SK-N-SH treated with all-trans-retinoic acid at 6 μM for 48 hours (cell line): ENCODE measurements at regions not wholly inside any gene's neighbourhood (a gene's known extent, or its start where the extent isn't known, plus 50 kb on each side); places are given as distances from the start of the nearest gene placed in this dataset.

Experiments used
- ATAC-seq: fragments of 200-7000 bp; cut with Tn5 transposase; 3 replicates; pipeline ENCODE4 v1.9.1; 2020; ENCODE audit warnings: mild to moderate bottlenecking, moderate library complexity
- ARNTL ChIP-seq: fragments of 450-650 bp; formaldehyde crosslinking; IDR thresholded peaks from 2 replicates; pipeline ENCODE4 v1.5.0; 2020; ENCODE audit warnings: low read depth, mild to moderate bottlenecking, moderate library complexity, borderline replicate concordance
- BACH2 ChIP-seq: fragments of 250-450 bp; sonication (Bioruptor Pico); IDR thresholded peaks from 2 replicates; pipeline ENCODE4 v1.9.0; 2021; ENCODE audit warnings: mild to moderate bottlenecking, borderline replicate concordance
- CREB5 ChIP-seq: fragments of 250-450 bp; sonication (Bioruptor Pico); IDR thresholded peaks from 2 replicates; pipeline ENCODE4 v1.5.1; 2020; ENCODE audit warnings: low read depth, mild to moderate bottlenecking, moderate library complexity
- CSDC2 ChIP-seq: fragments of 250-450 bp; sonication (Bioruptor Pico); IDR thresholded peaks from 2 replicates; pipeline ENCODE4 v1.5.0; 2020; ENCODE audit warnings: mild to moderate bottlenecking, moderate library complexity
- CSRNP3 ChIP-seq: fragments of 250-450 bp; sonication (Bioruptor Pico); IDR thresholded peaks from 2 replicates; pipeline ENCODE4 v1.5.1; 2021; ENCODE audit warnings: mild to moderate bottlenecking, moderate library complexity
- ESRRG ChIP-seq: fragments of 250-450 bp; sonication (Bioruptor Pico); IDR thresholded peaks from 2 replicates; pipeline ENCODE4 v1.6.1; 2021; ENCODE audit warnings: mild to moderate bottlenecking
- GLIS3 ChIP-seq: fragments of 250-450 bp; sonication (Bioruptor Pico); IDR thresholded peaks from 2 replicates; pipeline ENCODE4 v1.5.0; 2020; ENCODE audit warnings: mild to moderate bottlenecking, moderate library complexity
- ISL1 ChIP-seq: fragments of 250-450 bp; sonication (Bioruptor Pico); IDR thresholded peaks from 2 replicates; pipeline ENCODE4 v2.1.2; 2022; ENCODE audit warnings: mild to moderate bottlenecking, moderate library complexity
- OSR1 ChIP-seq: fragments of 250-450 bp; sonication (Bioruptor Pico); IDR thresholded peaks from 2 replicates; pipeline ENCODE4 v1.8.0; 2022; ENCODE audit warnings: moderate library complexity, mild to moderate bottlenecking, inconsistent platforms
- PATZ1 ChIP-seq: fragments of 250-450 bp; sonication (Bioruptor Pico); IDR thresholded peaks from 2 replicates; pipeline ENCODE4 v1.8.0; 2020; ENCODE audit warnings: mild to moderate bottlenecking, moderate library complexity, borderline replicate concordance
- POU6F1 ChIP-seq: fragments of 250-450 bp; sonication (Bioruptor Pico); IDR thresholded peaks from 2 replicates; pipeline ENCODE4 v1.8.0; 2021; ENCODE audit warnings: low read depth, mild to moderate bottlenecking, moderate library complexity, borderline replicate concordance
- PPARA ChIP-seq: fragments of 250-450 bp; sonication (Bioruptor Pico); IDR thresholded peaks from 2 replicates; pipeline ENCODE4 v1.5.0; 2020; ENCODE audit warnings: mild to moderate bottlenecking, borderline replicate concordance
- RARB ChIP-seq: fragments of 250-450 bp; sonication (Bioruptor Pico); IDR thresholded peaks from 2 replicates; pipeline ENCODE4 v1.8.0; 2021; ENCODE audit warnings: mild to moderate bottlenecking, moderate library complexity
- SNAI2 ChIP-seq: fragments of 250-450 bp; sonication (Bioruptor Pico); IDR thresholded peaks from 2 replicates; pipeline ENCODE4 v1.5.0; 2020; ENCODE audit warnings: mild to moderate bottlenecking, moderate library complexity
- TCF4 ChIP-seq: fragments of 250-450 bp; sonication (Bioruptor Pico); IDR thresholded peaks from 2 replicates; pipeline ENCODE4 v1.8.0; 2021; ENCODE audit warnings: mild to moderate bottlenecking, moderate library complexity, borderline replicate concordance
- TOX ChIP-seq: fragments of 250-450 bp; sonication (Bioruptor Pico); IDR thresholded peaks from 2 replicates; pipeline ENCODE4 v1.8.0; 2021; ENCODE audit warnings: mild to moderate bottlenecking, moderate library complexity, borderline replicate concordance
- TSHZ2 ChIP-seq: fragments of 250-450 bp; sonication (Bioruptor Pico); IDR thresholded peaks from 2 replicates; pipeline ENCODE4 v1.5.0; 2020; ENCODE audit warnings: mild to moderate bottlenecking, moderate library complexity
- ZC3H10 ChIP-seq: fragments of 250-450 bp; sonication (Bioruptor Pico); IDR thresholded peaks from 2 replicates; pipeline ENCODE4 v1.5.1; 2021; ENCODE audit warnings: mild to moderate bottlenecking, moderate library complexity
- ZFP3 ChIP-seq: fragments of 250-450 bp; sonication (Bioruptor Pico); IDR thresholded peaks from 2 replicates; pipeline ENCODE4 v1.5.0; 2020; ENCODE audit warnings: mild to moderate bottlenecking, moderate library complexity
- ZFP30 ChIP-seq: fragments of 450-650 bp; formaldehyde crosslinking; IDR thresholded peaks from 2 replicates; pipeline ENCODE4 v1.5.0; 2022; ENCODE audit warnings: mild to moderate bottlenecking, moderate library complexity
- ZNF565 ChIP-seq: fragments of 450-650 bp; formaldehyde crosslinking; conservative IDR thresholded peaks from 2 replicates; pipeline ENCODE4 v1.5.0; 2020; ENCODE audit warnings: low read depth, mild to moderate bottlenecking, moderate library complexity
- ZNF70 ChIP-seq: fragments of 450-650 bp; formaldehyde crosslinking; IDR thresholded peaks from 2 replicates; pipeline ENCODE4 v1.5.0; 2020; ENCODE audit warnings: mild to moderate bottlenecking, moderate library complexity
- ZNF8 ChIP-seq: fragments of 450-650 bp; formaldehyde crosslinking; IDR thresholded peaks from 2 replicates; pipeline ENCODE4 v1.5.0; 2020; ENCODE audit warnings: mild to moderate bottlenecking, moderate library complexity

- ATAC-seq: no peak
- TF ChIP-seq TCF4 (no peak), BACH2 (no peak), ZNF565 (CRISPR knock-in tag) (no peak), ISL1 (CRISPR knock-in tag) (no peak), TOX (CRISPR knock-in tag) (no peak), ESRRG (no peak)
Measured at GRCh38 chr21:25362375-25363267, 244.7 kb downstream of the MRPL39 start.

GRCh38 chr21:25361765-25362164, 245.5 kb downstream of the MRPL39 start:
- TF ChIP-seq ZNF565 (CRISPR knock-in tag) (no peak), ARNTL (CRISPR knock-in tag) (no peak), ESRRG (no peak), ZFP30 (CRISPR knock-in tag) (no peak), ZC3H10 (CRISPR knock-in tag) (no peak), PPARA (CRISPR knock-in tag) (no peak), CSDC2 (CRISPR knock-in tag) (no peak), ZNF8 (no peak), CSRNP3 (CRISPR knock-in tag) (no peak), POU6F1 (no peak), ZFP3 (CRISPR knock-in tag) (no peak), GLIS3 (CRISPR knock-in tag) (no peak), CREB5 (CRISPR knock-in tag) (no peak), ZNF70 (CRISPR knock-in tag) (no peak), TCF4 (no peak), ISL1 (CRISPR knock-in tag) (no peak), PATZ1 (CRISPR knock-in tag) (no peak), RARB (CRISPR knock-in tag) (no peak)
- no peak for ATAC-seq

- TF ChIP-seq CREB5 (CRISPR knock-in tag): no peak
- no peak for TF ChIP-seq OSR1 (CRISPR knock-in tag)
- no peak for TF ChIP-seq ZNF70 (CRISPR knock-in tag)
- TF ChIP-seq PPARA (CRISPR knock-in tag): no peak
- no peak for TF ChIP-seq TSHZ2 (CRISPR knock-in tag)
- no peak for TF ChIP-seq RARB (CRISPR knock-in tag)
- no peak for TF ChIP-seq POU6F1
- no peak for TF ChIP-seq ZFP3 (CRISPR knock-in tag)
- TF ChIP-seq SNAI2 (CRISPR knock-in tag): no peak
- no peak for TF ChIP-seq TCF4
- ATAC-seq: no peak
Measured at GRCh38 chr21:25361097-25361496, 246.2 kb downstream of the MRPL39 start.
